ENCODE measurements at regions not wholly inside any gene's neighbourhood (a gene's known extent, or its start where the extent isn't known, plus 50 kb on each side); places are given as distances from the start of the nearest gene placed in this dataset.
"Not testable (repeated sequence)": the region's sequence is repeated elsewhere in the genome, so short reads cannot be mapped to it uniquely, and the experiment has no call there.

- no peak for FAIRE-seq
- H3K4me1 ChIP-seq (ENCODE audit: control insufficient read depth in 3 of 3, insufficient read depth in 2 of 3, low read depth in 1 of 3, low read length in 2 of 3), result no peaks in the 10 kb centered on the region
- no peak overlapping the region for H3K4me3 ChIP-seq (ENCODE audit: low read depth in 1 of 3, low read length in 3 of 3)
- H3K27ac ChIP-seq (ENCODE audit: low read depth in 1 of 3, low read length in 2 of 3), result no peak overlapping the region
- no peak for DNase-seq
- peaks cover 0 to 8% of the 10 kb centered on the region in 2 donors for H3K9me3 ChIP-seq (ENCODE audit: control insufficient read depth in 2 of 2, insufficient read depth in 1 of 2, low read depth in 1 of 2, low read length in 1 of 2)
- H3K36me3 ChIP-seq (ENCODE audit: control insufficient read depth in 3 of 3, insufficient read depth in 2 of 3, low read depth in 1 of 3, low read length in 3 of 3), result no peaks in the 10 kb centered on the region
- peaks cover 0 to 5% (median 0%) of the 10 kb centered on the region in 3 donors for H3K27me3 ChIP-seq (ENCODE audit: control insufficient read depth in 3 of 3, insufficient read depth in 3 of 3, low read length in 3 of 3)
- WGBS, 3 donors, result 85 to 93% (median 90%) methylated on average over 5 of the region's 5 CpGs
These were observed 153.2 kb upstream of the THBS2 start for GRCh38 chr6:169406804-169407203.

DNA sequence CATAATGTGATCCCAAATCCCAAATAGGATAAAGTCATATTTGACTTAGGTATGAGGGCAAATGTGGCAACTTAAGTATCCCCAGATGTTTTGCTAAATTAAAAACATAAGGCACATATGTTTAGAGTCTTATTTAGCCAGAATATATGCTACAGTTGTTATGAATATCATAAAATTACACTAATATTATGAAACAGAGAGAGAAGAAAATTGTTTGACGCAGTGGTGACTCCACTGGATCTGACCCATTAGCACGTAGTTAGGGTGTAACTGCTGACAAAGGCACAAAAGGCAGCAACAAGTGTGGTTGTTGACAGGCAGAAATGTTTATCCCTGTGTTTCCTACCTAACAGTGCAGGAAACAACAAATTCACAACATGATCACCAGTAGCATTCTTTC lies 152.4 kb upstream of the THBS2 start:
- FAIRE-seq (no peak), DNase-seq (no peak)
- Histone ChIP-seq H3K4me1 (ENCODE audit: control insufficient read depth in 3 of 3, insufficient read depth in 2 of 3, low read depth in 1 of 3, low read length in 2 of 3) (no peaks in the 10 kb centered on the region), H3K9me3 (ENCODE audit: control insufficient read depth in 2 of 2, insufficient read depth in 1 of 2, low read depth in 1 of 2, low read length in 1 of 2) (peaks cover 0 to 8% of the 10 kb centered on the region in 2 donors), H3K27ac (ENCODE audit: low read depth in 1 of 3, low read length in 2 of 3) (no peak overlapping the region), H3K36me3 (ENCODE audit: control insufficient read depth in 3 of 3, insufficient read depth in 2 of 3, low read depth in 1 of 3, low read length in 3 of 3) (no peaks in the 10 kb centered on the region), H3K27me3 (ENCODE audit: control insufficient read depth in 3 of 3, insufficient read depth in 3 of 3, low read length in 3 of 3) (peaks cover 0 to 5% (median 0%) of the 10 kb centered on the region in 3 donors), H3K4me3 (ENCODE audit: low read depth in 1 of 3, low read length in 3 of 3) (no peak overlapping the region)
- WGBS, 3 donors, result 88 to 94% (median 88%) methylated on average over 2 of the region's 2 CpGs

GRCh38 chr6:169404828-169405227 lies 151.2 kb upstream of the THBS2 start:
- Histone ChIP-seq H3K27ac (ENCODE audit: low read depth in 1 of 3, low read length in 2 of 3) (no peak overlapping the region), H3K4me3 (ENCODE audit: low read depth in 1 of 3, low read length in 3 of 3) (no peak overlapping the region), H3K36me3 (ENCODE audit: control insufficient read depth in 3 of 3, insufficient read depth in 2 of 3, low read depth in 1 of 3, low read length in 3 of 3) (no peaks in the 10 kb centered on the region), H3K27me3 (ENCODE audit: control insufficient read depth in 3 of 3, insufficient read depth in 3 of 3, low read length in 3 of 3) (peaks cover 0 to 2% (median 0%) of the 10 kb centered on the region in 3 donors), H3K9me3 (ENCODE audit: control insufficient read depth in 2 of 2, insufficient read depth in 1 of 2, low read depth in 1 of 2, low read length in 1 of 2) (peaks cover 0 to 5% of the 10 kb centered on the region in 2 donors), H3K4me1 (ENCODE audit: control insufficient read depth in 3 of 3, insufficient read depth in 2 of 3, low read depth in 1 of 3, low read length in 2 of 3) (no peaks in the 10 kb centered on the region)
- DNase-seq (no peak), FAIRE-seq (no peak)
- 90 to 93% (median 92%) methylated on average over 6 of the region's 6 CpGs for WGBS, 3 donors

DNA sequence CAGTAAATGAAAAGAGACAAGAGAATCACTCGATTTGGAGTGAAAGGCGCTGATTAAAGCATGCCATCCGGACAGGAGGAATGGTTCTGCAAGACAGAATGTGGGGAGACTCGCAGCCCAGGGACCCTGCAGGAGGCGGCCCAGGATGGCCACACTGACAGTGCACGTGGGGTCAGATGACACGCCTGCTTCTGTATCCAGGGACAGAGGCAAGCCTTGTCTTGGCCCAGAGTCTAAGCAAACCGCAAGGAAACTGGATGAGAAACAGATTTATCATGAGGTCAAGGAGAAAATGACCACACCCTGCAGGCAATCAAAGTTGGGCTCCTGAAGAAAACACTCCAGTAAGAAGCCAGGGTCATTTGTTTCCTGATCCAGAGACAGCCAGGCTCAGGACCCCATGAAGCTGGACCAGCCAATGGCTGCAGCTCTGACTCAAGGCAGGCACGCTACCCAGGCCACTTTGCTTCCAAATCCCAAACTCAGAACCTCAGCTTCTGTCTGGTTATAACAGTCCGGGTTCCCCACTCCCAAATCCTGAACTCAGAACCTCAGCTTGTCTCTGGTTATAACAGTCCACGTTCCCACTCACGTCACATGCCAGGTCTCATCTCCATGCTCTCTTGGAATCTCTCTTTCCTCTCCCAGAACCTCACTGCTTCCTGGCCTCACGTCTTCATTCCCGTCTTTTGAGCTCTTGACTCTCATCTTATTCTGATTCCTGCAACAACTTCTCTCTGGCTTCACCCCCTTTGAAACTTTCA lies 144.9 kb upstream of the THBS2 start:
- Histone ChIP-seq H3K4me1 (ENCODE audit: control insufficient read depth in 3 of 3, insufficient read depth in 2 of 3, low read depth in 1 of 3, low read length in 2 of 3) (no peaks in the 10 kb centered on the region), H3K9me3 (ENCODE audit: control insufficient read depth in 2 of 2, insufficient read depth in 1 of 2, low read depth in 1 of 2, low read length in 1 of 2) (peaks cover 0 to 3% of the 10 kb centered on the region in 2 donors), H3K27me3 (ENCODE audit: control insufficient read depth in 3 of 3, insufficient read depth in 3 of 3, low read length in 3 of 3) (no peaks in the 10 kb centered on the region), H3K27ac (ENCODE audit: low read depth in 1 of 3, low read length in 2 of 3) (no peak overlapping the region), H3K36me3 (ENCODE audit: control insufficient read depth in 3 of 3, insufficient read depth in 2 of 3, low read depth in 1 of 3, low read length in 3 of 3) (no peaks in the 10 kb centered on the region), H3K4me3 (ENCODE audit: low read depth in 1 of 3, low read length in 3 of 3) (no peak overlapping the region)
- FAIRE-seq, result no peak
- WGBS, 3 donors, result 76 to 83% (median 76%) methylated on average over 14 of the region's 14 CpGs
- no peak for DNase-seq

- WGBS, 3 donors, result 84 to 90% (median 85%) methylated on average over 12 of the region's 12 CpGs
- DNase-seq (no peak), FAIRE-seq (no peak)
These were observed 144.0 kb upstream of the THBS2 start for GRCh38 chr6:169397684-169398083.

DNA sequence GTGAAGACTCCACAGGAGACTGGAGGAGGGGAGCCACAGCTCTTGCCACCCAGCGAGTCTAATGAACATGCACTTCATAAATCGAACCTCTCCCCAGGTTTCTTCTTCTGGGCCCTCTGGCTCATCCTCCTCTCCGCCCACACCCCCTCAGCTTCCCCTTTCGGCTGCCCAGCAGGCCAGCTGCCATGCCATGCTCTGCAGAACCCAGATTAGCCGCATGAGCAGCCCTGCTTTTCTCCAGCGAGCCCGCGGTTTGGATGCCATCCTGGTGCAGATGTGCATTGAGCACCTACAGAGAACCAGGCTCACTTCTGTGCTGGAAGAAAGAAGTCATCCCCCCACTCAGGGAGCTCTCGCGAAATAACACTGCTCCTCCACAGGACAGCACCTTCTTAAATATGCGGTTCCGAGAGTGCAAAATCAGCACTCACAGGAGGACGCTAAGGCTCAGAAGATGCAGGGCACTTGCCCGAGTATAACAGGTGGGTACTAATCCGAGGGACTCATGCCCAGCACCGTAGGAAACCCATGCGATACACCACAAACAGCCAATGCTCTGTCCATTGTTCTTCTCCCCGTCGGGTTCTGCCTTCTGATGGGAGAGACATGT lies 143.0 kb upstream of the THBS2 start:
- Histone ChIP-seq H3K9me3 (ENCODE audit: control insufficient read depth in 2 of 2, insufficient read depth in 1 of 2, low read depth in 1 of 2, low read length in 1 of 2) (peaks cover 0 to 16% of the 10 kb centered on the region in 2 donors), H3K4me1 (ENCODE audit: control insufficient read depth in 3 of 3, insufficient read depth in 2 of 3, low read depth in 1 of 3, low read length in 2 of 3) (no peaks in the 10 kb centered on the region), H3K4me3 (ENCODE audit: low read depth in 1 of 3, low read length in 3 of 3) (no peak overlapping the region), H3K36me3 (ENCODE audit: control insufficient read depth in 3 of 3, insufficient read depth in 2 of 3, low read depth in 1 of 3, low read length in 3 of 3) (no peaks in the 10 kb centered on the region), H3K27ac (ENCODE audit: low read depth in 1 of 3, low read length in 2 of 3) (no peak overlapping the region), H3K27me3 (ENCODE audit: control insufficient read depth in 3 of 3, insufficient read depth in 3 of 3, low read length in 3 of 3) (no peaks in the 10 kb centered on the region)
- FAIRE-seq, result no peak
- DNase-seq, result no peak
- 90 to 93% (median 92%) methylated on average over 19 of the region's 19 CpGs for WGBS, 3 donors

More at GRCh38 chr6:169397684-169398083, 144.0 kb upstream of the THBS2 start:
- Histone ChIP-seq H3K9me3 (ENCODE audit: control insufficient read depth in 2 of 2, insufficient read depth in 1 of 2, low read depth in 1 of 2, low read length in 1 of 2) (peaks cover 0 to 10% of the 10 kb centered on the region in 2 donors), H3K4me1 (ENCODE audit: control insufficient read depth in 3 of 3, insufficient read depth in 2 of 3, low read depth in 1 of 3, low read length in 2 of 3) (no peaks in the 10 kb centered on the region), H3K4me3 (ENCODE audit: low read depth in 1 of 3, low read length in 3 of 3) (no peak overlapping the region), H3K36me3 (ENCODE audit: control insufficient read depth in 3 of 3, insufficient read depth in 2 of 3, low read depth in 1 of 3, low read length in 3 of 3) (no peaks in the 10 kb centered on the region), H3K27ac (ENCODE audit: low read depth in 1 of 3, low read length in 2 of 3) (no peak overlapping the region), H3K27me3 (ENCODE audit: control insufficient read depth in 3 of 3, insufficient read depth in 3 of 3, low read length in 3 of 3) (no peaks in the 10 kb centered on the region)

GRCh38 chr6:169396009-169396539 lies 142.4 kb upstream of the THBS2 start:
- H3K4me1 ChIP-seq (ENCODE audit: control insufficient read depth in 3 of 3, insufficient read depth in 2 of 3, low read depth in 1 of 3, low read length in 2 of 3); FAIRE-seq; DNase-seq: not testable (repeated sequence)

GRCh38 chr6:169395080-169395805 lies 141.6 kb upstream of the THBS2 start:
- peaks cover 0 to 19% of the 10 kb centered on the region in 2 donors for H3K9me3 ChIP-seq (ENCODE audit: control insufficient read depth in 2 of 2, insufficient read depth in 1 of 2, low read depth in 1 of 2, low read length in 1 of 2)

More at GRCh38 chr6:169396009-169396539, 142.4 kb upstream of the THBS2 start:
- H3K27me3 ChIP-seq (ENCODE audit: control insufficient read depth in 3 of 3, insufficient read depth in 3 of 3, low read length in 3 of 3); H3K36me3 ChIP-seq (ENCODE audit: control insufficient read depth in 3 of 3, insufficient read depth in 2 of 3, low read depth in 1 of 3, low read length in 3 of 3); H3K4me3 ChIP-seq (ENCODE audit: low read depth in 1 of 3, low read length in 3 of 3); H3K27ac ChIP-seq (ENCODE audit: low read depth in 1 of 3, low read length in 2 of 3): not testable (repeated sequence)
- peaks cover 0 to 16% of the 10 kb centered on the region in 2 donors for H3K9me3 ChIP-seq (ENCODE audit: control insufficient read depth in 2 of 2, insufficient read depth in 1 of 2, low read depth in 1 of 2, low read length in 1 of 2)
- 57 to 76% (median 72%) methylated on average over 7 of the region's 7 CpGs for WGBS, 3 donors

More at GRCh38 chr6:169395080-169395805, 141.6 kb upstream of the THBS2 start:
- no peak overlapping the region for H3K27ac ChIP-seq (ENCODE audit: low read depth in 1 of 3, low read length in 2 of 3)
- H3K4me3 ChIP-seq (ENCODE audit: low read depth in 1 of 3, low read length in 3 of 3), result no peak overlapping the region
- FAIRE-seq (no peak), DNase-seq (no peak)
- no peaks in the 10 kb centered on the region for H3K4me1 ChIP-seq (ENCODE audit: control insufficient read depth in 3 of 3, insufficient read depth in 2 of 3, low read depth in 1 of 3, low read length in 2 of 3)
- WGBS, 3 donors, result 76 to 85% (median 83%) methylated on average over 7 of the region's 7 CpGs
- no peaks in the 10 kb centered on the region for H3K36me3 ChIP-seq (ENCODE audit: control insufficient read depth in 3 of 3, insufficient read depth in 2 of 3, low read depth in 1 of 3, low read length in 3 of 3)
- no peaks in the 10 kb centered on the region for H3K27me3 ChIP-seq (ENCODE audit: control insufficient read depth in 3 of 3, insufficient read depth in 3 of 3, low read length in 3 of 3)
